HG03097 (cell line): ENCODE measurements at regions not wholly inside any gene's neighbourhood (a gene's known extent, or its start where the extent isn't known, plus 50 kb on each side); places are given as distances from the start of the nearest gene placed in this dataset.

Experiments used
- ATAC-seq: cut with Tn5 transposase; IDR thresholded peaks from one replicate; pipeline ENCODE4 v1.9.1; 2021; ENCODE audit not compliant: unreplicated experiment, low FRiP score

DNA sequence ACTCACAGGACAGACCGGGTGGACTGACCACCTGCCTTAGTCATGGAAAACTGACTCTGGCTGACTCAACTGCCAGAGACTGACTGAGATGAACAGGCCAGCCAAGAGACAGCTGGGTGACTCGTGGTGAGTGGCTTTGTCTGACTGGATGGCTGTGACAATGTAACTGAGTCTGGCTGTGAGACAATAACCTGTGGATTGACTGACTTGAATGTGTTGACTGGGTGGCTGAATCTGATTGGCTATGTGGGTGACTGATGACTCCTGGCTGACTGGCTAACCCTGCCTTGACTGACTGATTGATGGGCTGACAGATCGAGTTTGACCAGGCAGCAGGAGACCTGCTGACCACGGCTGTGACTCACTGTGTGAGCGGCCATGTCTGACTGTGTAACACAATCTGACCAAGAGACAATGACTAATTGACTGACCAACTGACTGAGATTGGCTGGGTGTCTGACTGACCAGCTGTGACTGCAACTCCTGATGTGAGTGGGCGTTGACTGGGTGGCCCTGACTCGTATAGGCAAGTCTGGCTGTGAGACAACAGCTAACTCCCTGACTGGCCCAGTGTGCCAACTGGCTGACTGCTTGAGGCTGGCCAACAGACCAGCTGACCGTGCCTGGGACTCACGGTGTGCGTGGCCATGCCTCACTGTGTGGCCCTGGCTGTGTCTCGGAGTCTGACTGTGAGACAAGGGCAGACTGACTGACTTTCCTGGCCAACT, 509.1 kb downstream of the SHQ1 start:
- ATAC-seq, result no peak

DNA sequence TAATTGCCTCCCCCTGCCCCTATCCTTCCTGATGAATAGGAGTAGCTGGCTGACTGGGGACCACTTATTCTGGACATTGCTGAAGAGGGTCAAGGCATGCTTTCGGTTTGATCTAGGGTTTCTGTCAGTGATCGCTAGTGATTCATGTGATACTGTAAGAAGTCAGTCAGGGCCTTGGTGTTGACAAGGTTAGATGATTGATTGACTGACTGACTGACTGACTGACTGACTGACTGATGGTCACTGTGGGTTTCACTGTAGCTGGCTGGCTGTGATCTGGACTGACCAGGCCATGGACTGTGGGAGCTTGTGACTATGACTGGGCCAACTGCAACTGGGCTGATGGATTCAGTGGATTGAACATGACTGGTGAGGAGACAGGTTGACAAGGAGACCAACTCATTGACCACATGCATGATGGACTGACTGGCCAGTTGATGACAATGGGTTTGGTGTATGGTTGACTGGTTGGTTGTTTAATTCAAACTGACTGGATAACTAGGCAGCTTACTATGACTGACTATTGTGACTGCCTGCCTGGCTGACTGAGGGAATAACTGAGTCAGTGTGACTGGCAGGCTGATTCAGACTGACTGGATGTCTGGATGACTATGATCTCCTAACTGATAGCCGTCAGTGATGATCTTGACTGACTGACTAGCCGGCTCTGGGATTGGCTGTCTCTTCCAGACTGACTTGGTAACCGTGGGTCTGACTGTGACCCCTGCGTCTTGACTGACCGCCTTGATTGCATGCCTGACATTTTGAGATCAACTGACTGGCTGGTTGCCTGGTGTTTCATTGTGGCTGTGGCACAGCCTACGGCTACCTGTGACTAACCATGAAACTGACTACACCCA, 509.9 kb downstream of the SHQ1 start:
- ATAC-seq, result no peak

DNA sequence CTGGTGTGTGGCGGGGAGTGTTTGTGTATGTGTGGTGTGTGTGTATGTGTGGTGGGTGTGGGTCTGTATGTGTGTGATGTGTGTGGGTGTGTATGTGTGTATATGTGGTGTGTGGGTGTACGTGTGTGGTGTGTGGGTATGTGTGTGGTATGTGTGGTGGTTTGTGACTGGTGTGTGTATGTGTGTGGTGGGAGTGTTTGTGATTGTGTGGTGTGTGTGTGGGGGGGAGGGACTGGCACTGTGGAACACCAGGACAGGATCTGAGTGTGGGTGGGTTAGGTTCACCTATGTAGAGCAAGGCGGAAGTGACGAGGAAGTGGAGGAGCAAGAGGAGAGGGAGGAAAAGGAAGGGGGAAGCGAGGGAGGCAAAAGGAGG, 510.8 kb downstream of the SHQ1 start:
- no peak for ATAC-seq

DNA sequence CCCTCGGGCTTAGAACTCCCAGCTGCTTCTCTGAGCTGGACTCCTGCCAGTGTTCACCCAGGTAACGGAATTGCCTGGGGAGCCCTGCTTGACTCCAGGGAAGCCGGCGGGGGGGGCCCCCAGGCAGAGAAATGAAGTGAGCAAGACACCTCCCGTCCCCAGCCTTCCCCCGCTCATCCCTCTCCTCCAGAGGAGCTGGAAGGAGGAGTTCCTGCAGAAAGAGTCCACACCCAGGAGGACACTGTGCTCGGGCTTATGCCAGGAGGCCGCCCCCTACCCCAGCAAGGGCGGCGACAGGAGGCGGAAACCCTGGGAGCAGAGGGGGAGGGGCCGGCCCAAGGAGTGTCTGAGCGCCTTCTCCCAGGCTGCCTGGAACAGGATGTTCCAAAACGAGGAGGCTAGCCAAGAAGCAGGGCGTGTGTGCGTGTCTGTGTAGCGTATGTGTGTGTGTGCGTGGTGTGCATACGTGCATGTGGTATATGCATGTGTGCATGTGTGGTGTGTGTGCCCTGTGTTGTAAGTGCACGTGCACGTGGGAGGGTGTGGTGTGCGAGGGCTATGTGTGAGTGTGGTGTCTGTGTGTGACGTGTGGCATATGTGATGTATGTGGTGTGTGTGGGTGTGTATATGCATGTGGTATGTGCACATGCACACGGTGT, 511.3 kb downstream of the SHQ1 start:
- ATAC-seq, result no peak

DNA sequence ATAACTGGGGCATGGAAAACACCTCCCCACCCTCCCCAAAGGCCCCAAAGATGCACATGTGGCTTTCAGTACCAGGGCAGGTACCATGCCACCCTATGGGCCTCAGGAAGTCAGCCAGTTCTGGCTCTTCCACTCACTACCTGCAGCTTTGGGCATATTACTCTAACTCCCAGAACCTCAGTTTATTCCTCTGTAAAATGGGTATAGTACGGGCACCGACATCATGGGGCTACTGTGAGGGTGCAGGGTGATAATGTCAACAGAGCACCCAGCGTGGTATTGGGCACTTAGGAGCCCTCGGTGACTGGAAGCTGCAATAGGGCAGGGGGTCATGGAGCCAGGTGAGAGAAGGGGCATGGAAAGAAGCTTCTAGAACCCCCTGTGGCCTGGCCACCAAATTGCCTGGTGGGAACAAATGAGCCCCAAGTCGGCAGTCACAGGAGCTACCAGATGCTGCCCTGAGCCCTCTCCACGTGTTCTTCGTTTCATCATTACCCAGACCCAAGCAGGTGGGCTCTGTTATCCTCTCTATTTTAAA, 512.1 kb downstream of the SHQ1 start:
- ATAC-seq, result no peak

DNA sequence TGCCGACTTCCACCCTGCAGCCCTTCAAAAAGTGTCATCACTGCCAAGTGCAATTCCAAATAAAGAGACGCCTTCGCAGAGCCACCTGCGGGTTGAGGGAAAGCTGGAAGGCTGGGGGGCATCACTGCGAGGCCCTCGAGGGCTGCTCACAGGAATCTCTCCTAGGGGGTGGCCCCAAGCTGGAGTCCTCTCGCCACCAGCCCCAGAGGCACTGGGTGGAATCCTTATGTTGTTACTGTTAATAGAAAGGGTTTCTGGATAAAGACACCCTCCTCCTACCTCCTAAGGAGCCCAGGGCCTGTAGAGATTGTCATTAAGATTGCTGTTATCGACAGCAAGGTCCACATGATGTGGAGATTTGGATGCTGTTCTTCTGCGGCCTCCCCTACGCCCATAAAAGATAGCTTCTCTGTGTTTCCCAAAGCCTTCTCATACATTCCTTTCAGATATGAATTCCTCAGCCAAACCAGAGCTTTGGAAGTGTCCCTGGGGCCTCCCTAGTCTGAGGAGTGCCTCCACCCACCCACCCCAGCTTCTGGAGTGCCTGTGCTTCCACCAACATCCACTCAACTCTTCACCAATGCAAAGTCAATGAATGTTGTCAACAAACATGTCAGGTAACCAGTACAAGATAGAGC, 512.7 kb downstream of the SHQ1 start:
- no peak for ATAC-seq

DNA sequence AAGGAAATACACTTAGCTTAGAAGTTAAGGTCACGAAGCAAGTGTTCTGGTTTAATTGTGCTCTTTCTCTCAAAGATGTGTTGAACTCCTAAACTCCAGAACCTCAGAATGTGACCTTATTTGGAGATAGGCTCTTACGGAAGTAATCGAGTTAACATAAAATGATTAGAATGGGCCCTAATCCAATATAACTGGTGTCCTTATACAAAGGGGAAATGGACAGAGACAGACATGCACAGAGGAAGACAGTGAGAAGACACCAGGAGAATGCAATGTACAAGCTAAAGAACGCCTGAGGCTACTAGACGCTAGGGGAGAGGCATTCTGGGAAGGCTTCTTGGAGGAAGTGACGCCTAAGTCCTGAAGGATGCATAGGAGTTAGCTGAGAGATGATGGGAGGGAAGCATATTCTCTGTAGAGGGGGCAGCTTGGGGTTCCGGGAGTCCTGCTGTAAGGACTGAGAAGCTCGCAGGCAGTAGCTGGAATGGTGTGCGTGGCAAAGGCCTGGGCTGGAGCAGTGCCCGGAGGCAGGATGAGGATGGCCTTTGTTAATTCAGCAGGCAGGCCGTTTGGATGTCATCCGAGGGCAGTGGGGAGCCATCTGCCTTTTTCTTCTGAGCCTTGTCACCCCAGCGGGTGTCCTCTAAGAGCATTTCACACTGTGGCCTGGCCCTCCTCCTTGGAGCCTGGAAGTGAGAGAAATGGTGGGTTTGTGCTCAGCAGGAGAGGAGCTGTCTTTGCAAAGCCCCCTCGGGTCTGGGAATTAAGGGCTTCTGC, 513.4 kb downstream of the SHQ1 start:
- ATAC-seq, result no peak

DNA sequence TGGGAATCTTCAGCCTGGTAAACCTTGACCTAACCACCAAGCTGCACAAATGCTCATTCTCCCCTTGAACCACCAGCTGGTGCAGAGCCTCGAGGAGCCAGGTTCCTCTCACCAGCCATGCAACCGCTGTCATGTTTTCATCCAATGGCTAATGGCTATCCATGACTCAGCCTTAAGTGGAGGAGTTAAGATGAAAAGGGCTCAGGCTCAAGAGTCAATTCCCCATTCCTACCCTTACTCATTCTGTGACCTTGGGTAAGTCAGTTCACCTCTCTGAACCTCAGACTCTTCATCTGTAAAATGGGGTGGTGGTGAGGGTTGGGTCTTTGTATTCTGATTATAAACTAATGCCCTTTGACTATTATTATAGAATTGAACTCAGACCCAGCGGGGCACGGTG, 515.6 kb downstream of the SHQ1 start:
- no peak for ATAC-seq

DNA sequence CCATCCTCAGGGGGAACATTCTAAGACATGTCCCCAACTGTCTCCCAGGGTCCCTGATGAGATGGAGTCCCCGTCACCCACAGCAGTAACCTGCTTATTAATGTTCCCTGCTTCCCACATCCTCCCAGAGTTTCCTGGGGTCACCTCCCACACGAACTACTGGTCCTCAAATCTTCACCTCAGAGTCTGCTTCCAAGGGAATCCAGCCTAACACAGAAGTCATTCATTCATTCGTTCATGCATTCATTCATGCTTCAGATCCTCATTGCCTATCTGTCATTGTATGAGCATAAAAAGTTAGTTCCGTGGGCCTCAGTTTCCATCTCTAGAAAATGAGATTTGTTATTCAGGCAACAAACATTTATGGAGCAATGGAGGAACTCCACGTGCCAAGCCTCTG, 516.2 kb downstream of the SHQ1 start:
- no peak for ATAC-seq

DNA sequence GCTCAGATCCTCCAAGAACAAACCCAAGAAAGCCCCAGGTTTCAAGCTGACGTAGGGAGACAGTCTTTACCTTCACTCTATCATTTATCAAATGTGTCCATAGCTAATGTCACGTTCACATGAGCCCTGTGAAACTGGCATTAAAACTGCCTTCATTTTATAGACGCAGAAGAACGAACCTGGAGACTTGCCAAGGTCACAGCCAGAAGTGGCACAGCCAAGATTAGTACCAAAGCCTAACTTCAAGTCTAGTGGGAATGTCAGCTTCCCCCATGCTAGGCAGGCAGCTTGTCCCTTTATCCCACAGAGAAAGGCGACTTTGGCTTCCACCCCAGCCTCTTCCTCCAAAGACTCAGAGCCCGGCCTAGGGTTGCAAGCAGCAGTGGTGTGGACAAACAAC, 517.2 kb downstream of the SHQ1 start:
- no peak for ATAC-seq

DNA sequence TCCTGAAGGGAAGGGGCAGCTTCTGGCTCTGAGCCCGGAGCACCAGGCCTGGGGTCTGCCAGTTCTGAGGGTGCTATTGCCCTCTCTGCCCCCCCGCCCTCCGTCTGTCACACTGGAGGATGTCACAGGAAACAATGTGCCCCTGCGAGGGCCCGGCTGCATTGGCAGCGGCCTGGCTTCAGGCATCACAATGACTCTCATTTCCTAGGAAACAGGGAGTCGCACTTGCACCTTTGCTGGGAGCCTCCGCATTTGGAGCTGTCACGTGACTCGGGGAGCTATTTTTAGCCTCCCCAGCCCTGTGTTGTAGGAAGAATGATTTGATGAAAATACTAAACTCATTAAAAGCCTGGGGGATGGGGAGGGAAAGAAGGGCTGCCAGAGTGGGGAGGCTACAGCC, 518.9 kb downstream of the SHQ1 start:
- no peak for ATAC-seq

DNA sequence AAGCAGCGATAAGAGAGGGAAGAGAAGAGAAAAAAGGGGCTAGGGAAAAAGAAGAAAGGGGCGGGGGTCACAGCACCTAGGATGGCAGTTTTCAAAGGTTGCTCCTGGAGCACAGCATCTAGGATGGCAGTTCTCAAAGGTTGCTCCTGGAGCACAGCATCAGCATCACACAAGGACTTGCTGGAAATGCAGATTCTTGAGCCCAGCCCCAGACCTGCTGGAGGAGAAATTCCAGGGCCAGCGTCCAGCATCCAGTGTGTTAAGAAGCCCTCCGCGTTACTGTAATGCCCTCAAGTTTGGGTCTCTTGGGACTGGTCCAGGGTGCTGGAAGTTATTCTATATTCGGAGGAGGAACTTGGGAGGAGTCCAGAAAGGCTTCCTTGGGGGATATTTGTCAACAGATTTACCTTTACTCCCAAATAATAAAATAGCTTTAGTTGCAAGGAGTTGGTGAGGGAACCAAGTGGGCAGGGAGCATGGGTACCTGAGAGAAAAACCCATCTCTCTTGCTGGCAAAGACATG, 519.4 kb downstream of the SHQ1 start:
- no peak for ATAC-seq

DNA sequence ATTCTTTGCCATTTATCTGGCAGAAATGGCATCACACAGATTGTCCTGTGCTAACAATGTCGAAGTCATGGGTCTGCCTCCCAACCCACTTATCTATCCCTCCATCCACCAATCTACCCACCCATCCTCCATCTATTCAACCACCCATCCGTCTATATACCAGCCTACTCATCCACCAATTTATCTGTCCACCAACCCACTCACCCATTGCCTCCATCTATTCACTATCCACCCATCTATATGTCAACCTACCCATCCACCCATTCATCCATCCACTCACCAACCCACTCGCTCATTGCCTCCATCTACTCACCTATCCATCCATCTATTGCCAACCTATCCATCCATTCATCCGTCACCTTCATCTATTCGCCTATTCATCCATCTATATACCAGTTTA, 521.2 kb downstream of the SHQ1 start:
- ATAC-seq, result no peak

DNA sequence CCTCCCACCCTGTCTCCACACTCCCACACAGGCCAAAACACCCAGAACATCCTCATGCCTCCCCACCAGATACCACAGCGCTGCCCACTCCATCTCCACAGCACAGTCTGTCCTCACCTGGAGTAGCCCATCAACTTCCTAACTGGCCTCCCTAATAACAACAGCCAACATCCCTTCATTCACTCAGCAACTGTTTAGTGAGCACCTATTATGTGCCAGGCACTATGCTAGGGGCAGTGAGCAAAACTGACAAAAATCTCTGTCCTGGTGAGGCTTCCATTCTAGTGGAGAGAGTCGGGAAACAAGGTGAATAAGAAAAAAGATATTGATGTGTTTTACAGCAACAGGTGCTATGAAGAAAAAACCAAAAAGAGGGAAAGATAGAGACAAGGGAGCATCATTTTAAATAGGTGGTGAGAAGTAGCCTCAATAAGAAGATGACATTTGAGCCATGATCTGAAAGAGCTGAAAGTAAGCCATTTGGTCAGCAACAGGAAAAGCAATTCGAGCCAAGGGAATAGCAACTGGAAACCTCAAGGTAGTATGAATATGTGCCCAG, 523.9 kb downstream of the SHQ1 start:
- no peak for ATAC-seq

DNA sequence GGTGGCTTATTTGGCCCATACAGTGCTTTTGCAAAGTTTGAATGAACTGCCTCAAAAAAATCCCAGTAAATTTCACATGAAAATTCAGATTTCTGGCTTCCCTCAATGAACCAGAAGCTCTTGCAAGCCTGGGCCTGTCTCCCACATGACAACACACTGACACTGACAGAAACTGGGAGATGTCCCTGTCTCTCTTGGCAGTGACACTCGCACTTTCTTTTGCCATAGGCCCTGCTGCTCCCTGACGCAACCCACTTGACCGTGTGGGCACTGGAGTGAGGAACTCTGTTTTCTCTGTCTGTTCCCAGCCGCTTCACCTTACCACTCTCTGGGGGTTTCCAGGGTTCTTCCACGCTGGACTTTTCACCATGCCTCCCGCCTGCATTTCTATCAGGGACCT, 524.5 kb downstream of the SHQ1 start:
- no peak for ATAC-seq

DNA sequence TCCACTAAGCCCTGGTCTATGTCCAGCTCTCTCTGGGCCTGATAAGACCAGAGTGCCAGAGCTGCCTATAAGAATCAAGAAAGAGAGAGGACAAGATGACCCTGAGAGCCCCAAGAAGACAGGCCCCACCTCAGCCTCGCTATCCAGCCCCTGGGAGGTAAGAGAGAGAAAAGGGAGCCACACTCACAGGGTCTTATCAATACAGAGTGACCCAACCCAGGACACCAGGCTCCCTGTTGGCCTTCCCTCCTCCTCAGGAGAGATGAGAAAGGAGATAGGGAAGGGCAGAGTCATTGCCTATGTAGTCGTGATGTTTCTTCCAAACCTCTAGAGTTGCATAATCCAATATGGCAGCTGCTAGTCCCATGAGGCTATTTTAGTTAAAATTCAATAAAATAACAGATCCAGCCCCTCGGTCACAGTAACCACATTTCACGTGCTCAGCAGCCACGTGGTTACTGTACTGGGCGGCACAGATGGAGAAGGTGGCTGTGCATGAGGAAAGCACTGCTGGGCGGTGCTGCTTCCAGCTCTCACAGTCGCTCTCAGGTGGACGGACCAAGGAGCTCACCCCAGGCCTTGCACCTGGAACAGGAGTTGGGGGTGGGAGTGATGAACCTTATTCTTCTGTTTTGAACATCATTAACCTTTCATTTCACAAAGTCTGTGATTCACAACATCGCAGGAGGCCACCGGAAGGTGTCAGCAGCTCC, 525.8 kb downstream of the SHQ1 start:
- no peak for ATAC-seq

DNA sequence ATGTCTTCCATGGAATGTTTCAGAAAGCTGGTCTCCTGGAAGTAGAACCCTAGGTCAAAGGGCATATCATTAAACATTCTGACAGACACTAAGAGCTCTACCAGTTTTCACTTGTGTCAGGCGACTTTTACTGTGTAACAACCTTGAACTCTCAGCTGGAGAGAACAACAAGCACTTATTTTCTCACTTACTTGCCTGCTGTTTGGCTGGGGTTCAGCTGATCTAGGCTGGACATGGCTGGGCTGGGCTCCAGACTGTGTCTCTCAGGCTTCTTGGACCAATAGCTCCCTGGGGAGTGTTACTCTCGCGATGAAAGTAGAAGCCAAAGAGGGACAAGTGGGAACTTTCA, 527.3 kb downstream of the SHQ1 start:
- no peak for ATAC-seq

DNA sequence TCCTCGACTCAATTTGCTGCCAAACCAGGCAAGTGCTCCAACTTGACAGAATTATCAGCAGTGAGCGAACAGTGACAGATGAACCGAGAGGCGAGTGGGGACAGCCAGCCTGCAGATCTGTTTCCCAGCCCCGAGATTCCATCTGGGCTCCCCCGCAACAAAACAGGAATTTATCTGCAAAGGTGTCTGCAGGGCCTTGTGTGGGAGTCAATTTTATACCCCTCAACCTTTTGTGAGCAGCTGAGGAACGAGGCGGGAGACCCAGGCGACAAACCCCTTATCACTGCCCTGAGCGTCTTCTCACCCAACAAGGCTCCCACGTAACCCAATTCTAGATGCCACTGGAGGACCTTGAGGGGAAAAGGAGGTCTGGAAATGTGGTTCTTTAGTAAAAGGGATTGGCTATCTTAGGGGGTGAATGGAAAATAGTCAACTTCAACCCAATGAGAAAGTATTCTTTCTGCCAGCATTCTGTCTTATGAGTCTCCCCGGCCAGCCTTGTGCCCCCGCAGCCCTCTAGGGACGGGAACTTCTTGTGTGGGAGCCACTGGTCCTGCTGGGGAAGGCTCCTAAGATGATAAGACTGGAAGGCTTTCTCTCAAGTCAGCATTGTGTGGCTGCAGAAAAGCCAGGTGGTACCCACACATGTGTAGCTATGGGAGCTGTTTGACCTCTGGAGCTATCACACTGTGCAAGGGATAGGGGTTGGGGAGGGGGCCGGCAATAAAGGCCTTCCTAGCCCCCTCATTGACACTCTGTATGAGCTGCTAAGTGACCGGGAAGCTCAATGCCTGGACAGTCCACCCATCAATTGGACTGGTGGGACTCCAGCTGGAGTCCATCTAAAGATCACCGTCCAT, 527.9 kb downstream of the SHQ1 start:
- ATAC-seq, result no peak
